Renal cortical epithelial cell (primary cell): ENCODE measurements at regions not wholly inside any gene's neighbourhood (a gene's known extent, or its start where the extent isn't known, plus 50 kb on each side); places are given as distances from the start of the nearest gene placed in this dataset.

ENCODE experiments used
- DNase-seq: peaks from one replicate; pipeline ENCODE4 v3.0.0-alpha.2; 2011; ENCODE audit warnings: low read depth

DNA sequence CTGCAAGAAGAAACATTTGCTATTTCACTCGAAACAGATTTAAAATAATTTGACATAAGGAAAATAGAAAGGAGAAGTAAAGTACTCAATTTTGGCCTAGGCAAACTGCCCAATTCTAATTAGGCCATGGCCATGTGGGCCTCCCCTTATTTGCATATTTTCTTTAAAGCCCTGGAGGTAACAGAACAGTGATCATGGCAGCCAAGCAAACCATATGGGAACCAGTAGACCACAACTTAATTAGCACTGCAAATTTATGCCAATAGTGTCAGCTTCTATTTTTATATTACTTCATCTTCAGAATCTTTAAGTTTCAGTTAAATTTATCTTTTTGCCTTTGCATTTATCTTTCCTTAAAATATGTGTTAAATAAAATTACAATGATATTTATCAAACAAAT lies 63.3 kb upstream of the THSD7A start:
- DNase-seq: no peak

DNA sequence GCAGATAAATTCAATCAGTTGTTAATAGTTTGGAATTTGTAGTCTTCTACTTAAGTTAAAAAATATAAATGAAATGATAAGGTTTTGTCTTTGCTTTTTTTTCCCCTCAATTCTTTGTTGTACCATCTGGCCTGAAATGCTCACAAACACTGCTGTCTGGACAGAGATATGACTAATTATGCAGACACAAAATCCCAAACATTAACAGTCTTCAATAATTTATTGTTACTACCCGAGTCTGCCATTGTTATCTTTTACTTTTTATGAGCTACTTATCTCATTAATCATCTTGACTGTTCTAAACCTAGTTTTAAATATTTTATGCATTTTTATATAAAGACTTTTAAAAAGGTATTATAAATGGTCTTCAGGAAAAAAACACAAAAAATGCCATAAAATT lies 64.7 kb upstream of the THSD7A start:
- DNase-seq: no peak

DNA sequence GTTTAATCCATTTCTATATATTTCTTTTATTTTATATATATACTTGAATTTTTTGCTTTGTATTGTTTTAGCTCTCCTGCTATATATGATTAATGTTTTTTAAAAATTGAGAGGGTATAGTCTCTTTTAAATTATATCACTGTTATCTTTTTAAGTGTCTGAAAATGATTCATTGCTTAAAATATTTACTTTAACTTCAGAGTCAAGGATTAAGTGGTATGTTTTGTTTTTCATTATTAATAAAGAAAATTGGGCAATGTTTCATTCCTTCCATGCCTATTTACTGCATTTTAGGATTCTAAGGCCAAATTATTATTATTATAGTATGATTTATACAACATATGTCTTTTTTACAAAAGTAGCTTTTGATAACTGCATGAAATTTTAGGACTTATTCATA lies 67.2 kb upstream of the THSD7A start:
- DNase-seq: no peak

DNA sequence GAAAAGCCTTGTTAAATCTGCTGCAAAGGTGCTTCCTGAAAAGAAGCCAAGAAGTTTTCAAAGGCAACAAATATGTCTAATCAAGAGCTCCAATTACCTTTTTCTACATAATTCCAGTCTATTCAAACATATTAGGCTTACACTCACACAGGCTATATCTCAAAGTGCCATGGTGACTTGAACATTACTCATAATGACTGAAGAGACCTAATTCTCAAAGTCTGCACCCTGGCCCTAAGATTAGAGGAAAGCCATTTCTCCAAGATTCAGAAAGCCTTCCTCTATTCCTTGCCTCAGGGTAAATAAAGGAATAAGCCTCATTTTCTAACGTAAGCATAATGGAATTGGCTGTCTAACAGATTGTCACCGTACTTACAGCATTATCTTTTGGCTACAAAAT lies 78.3 kb upstream of the THSD7A start:
- DNase-seq: no peak

DNA sequence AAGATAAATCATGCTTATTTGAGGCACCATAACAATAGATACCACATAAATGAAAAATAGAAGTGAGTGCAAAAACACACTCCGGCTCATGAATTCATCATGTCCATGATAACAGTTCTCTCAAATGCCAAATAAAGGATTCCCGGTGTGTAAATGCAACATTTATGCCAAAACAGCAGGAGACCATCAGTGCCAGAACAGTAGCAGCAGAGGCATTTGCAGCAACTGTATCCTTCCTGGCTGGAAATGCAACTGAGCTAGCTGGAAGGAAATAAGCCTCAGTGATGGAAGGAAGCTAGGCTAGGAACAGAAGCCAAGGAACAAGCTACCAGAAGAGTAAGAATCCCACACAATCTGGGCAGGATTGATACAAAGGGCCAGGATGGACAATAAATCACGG lies 79.9 kb upstream of the THSD7A start:
- no peak for DNase-seq

DNA sequence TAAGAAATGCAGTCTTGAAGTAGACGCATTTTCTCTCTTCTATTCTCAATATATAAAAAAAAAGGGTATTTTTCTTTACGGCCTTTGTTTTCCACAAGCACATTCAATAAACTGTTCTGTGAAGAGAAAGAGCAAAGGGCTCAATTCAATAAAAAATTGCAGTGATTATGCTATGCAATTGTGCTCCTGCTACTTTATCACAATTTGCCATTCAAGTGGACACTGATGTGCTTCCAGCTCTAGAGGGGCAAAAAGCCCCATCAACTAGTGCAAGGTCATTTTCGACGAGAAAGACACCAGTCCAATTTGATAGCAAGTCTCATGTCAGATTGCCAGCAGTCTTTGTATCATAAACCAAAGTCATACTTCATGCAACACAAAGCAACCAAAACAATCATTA lies 82.6 kb upstream of the THSD7A start:
- DNase-seq: no peak

DNA sequence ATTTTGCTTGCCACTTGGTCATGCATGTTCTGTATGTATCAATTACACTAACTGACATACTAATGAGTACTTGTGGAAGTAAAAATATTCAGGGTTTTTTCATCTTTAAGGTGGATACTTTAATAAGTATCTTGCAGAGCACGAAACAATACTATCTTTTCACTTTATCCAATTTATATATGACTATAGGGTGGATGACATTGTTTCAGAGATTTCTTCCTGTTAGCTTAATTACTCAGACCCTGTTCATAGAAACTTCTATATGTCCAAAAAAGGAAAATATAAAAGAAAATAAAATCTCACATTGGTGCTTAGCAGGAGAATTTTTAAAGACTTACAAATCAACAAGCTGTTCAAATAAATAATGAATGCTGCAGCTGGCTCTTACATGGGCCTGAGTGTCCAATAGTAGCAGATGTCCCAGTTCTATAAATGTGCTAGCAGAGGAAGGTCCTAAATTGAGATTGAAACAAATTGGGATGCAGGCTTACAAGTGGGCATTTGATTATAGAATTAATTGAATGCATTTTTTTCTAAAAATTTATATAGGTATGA lies 91.5 kb upstream of the THSD7A start:
- no peak for DNase-seq

DNA sequence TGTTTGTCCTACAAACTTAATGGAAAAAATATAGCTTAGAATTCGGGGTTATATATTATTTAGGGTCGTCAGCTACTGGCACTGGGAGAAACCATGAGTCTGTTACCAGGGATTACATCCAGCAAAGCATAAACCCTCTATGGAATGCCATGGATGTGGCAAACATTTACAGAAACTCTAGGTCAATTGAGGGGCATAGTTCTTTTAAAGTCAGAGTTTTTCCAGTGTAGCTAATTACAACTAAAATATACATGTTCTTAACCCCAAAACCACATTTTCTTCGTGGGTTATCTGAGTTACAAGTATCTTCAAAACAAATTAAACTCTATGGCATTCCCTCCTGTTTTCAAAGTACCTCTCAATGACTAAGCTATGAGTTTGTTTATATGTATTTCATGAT lies 99.3 kb upstream of the THSD7A start:
- peak; percentile 29 for DNase-seq

DNA sequence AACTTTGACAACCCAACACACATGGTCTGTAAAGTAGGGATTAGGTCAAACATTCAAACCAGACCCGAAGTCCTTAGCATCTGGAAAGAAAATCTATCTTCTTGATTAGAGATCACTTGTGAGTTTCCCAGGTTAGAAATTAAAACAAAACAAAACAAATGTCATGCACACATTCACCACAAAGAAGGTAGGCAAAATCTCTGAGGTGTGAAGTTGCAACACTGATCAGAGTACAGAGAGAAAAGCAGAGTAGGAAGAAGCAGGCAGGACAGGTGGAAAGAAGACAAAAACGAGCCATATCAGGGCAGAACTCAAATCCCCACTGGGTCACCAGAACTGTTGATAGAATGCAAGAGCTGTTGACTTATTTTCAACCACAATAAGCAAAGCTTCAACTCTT lies 102.8 kb upstream of the THSD7A start:
- peak; percentile 51 for DNase-seq

DNA sequence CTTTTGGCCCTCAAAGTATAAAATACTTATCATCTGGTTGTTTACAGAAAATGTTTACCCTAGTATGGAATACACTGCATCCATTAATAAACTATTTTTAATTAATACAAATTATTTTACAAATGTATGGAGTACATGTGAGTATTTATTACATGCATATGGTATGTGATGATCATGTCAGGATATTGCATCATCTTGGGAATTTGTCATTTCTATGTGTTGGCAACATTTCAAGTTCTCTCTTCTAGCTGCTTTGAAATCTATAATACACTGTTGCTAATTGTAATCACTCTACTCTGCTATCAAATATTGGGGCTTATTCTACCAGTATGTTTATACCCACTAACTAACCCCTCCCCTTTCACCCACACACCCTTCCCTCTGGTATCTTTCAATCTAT lies 103.9 kb upstream of the THSD7A start:
- peak; percentile 1 for DNase-seq

DNA sequence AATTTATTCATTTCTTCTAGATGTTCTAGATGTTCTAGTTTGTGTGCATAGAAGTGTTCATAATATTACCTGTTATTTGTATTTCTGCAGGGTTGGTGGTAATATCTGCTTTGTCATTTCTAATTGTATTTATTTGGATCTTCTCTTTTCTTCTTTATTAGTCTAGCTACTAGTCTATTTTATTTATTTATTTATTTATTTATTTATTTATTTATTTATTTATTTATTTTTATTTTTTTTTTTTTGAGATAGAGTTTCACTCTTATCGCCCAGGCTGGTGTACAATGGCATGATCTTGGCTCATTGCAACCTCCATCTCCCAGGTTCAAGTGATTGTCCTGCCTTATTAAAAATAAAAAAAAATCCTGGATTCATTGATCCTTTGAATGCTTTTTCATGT lies 114.8 kb upstream of the THSD7A start:
- no peak for DNase-seq

DNA sequence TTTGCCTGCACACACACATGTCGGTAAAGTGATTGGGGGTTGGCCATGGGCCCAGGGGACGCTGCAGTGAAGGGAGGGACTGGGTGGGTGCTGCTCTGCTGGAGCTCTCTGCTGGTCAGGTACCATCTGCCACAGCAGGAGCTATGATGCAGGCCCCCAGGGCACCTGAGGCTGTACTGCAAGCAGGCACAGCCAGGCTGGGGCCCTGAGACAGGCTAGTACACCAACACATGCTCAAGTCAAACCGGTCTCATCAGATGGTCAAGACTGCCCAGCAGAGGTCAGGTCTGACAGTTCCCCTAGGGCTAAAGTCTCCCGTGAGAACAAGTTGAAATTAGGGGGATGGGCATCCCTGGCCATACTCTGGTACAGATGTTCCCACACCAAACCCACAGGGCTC lies 118.3 kb upstream of the THSD7A start:
- no peak for DNase-seq

DNA sequence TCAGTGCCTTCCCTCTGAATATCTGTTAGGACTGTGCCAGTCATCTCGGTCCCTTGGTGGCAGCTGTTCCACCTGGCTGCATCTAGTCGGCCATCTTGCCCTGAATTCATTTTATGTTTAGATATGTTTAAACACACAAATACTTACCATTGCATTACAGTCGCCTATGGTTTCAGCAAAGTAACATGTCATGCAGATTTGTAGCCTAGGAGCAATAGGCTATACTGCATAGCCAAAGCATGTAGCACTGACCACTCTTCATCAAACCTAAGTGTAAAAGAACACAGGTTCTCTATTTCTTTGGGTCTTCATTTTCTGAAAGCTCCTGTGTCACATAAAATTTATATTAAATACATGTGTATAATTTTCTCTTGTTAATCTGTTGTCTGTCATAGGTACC lies 118.9 kb upstream of the THSD7A start:
- DNase-seq: no peak

DNA sequence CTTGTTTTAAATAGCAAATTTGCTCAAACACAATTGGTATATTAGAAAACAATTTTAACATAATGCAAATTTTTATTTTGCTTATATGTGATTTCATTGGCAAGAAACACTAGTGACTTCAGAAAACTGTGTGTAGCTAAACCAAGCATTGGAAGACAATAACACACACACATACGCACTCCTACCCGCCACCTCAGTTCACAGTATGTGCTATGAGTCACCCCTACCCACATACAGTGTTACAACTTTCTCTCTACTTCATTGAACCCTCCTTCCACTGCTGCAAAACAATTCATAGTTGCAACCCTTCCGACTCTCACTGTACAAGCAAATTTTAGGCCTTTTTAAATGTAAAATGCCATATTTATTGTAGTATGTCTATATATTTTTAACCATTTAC lies 119.9 kb upstream of the THSD7A start:
- DNase-seq: peak; percentile 6

DNA sequence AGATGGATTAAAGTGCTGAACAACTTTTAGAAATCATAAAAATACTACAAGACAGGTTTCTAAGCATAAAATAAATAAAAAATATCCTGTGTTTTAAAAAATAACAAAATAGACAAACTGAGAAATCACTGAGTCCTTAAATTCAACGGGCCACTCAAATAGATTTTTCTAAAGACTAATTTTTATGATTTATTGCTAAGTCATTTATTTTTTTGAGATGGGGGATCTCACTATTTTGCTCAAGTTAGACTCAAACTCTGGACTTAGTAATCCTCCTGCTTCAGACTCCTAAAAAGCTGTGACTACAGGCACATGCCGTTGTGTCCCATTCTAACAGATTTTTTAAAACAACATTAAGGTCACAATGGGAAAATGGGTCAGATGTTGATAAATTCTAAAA lies 121.0 kb upstream of the THSD7A start:
- DNase-seq: no peak

DNA sequence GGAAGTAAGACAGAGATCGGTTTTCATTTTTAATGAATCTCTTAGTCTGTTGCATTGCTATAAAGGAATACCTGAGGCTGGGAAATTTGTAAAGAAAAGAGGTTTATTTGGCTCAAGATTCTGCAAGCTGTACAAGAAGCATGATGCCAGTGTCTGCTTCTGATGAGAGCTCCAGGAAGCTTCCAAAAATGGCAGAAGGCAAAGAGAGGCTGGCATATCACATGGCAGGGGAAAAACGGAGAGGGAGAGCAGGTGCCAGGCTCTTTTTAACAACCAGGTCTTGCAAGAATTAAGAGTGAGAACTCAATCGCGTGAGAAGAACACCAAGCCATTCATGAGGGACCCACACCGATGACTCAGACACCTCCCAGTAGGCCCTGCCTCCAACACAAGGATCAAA lies 125.0 kb upstream of the THSD7A start:
- no peak for DNase-seq

DNA sequence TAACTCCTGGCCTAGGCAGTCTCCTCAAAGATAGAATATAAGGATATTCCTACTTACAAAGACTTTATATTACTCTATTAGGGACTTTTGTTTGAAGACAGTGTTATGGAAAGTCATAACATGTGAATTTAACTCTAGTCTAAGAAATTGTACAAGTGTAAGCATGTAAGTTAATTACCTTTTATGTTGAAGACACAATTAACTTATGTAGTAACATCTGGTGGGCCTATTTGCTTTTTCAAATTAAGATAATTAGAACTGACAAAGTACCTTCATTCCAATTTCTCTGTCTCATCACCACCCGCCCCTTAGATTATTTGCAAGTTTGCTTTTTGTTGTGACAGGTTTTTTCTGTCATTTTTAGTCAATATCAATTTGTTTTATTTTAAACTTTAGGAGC lies 126.0 kb upstream of the THSD7A start:
- no peak for DNase-seq

DNA sequence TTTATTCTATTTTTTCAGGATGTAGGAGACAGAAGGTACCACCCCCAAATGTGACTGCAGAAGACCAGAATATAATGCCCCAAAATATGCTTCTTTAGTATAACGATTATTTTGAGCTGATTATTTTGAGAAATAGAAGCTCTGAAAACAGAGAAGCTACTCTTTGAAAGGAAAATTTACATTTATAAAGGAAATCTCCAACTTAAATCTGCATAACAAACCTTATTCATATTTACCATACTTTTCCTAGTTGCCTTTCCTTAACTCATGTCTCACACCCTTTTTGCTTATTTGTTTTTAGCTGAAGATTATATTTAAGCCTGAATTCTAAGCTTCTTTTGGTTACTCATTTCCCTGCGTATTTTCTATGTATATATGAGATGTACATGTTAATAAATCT lies 127.1 kb upstream of the THSD7A start:
- DNase-seq: no peak

DNA sequence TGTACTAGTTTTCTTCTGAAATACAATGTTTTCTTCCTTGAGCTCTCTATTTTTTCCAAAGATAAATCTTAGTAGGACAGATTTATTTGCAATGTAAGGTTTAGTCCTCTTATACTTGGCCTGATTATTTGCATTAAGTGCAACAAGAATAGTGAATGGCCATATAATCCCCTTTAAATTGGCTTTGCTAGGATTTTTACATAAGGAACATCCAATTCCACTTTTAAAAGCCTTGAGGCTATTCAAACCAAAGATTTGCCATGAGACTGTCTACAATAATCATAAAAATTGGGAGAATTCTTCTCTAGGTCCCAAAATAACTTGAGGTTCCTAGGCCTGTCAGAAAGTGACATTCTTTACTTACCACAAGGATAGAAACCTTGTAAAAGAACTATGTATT lies 128.6 kb upstream of the THSD7A start:
- no peak for DNase-seq

DNA sequence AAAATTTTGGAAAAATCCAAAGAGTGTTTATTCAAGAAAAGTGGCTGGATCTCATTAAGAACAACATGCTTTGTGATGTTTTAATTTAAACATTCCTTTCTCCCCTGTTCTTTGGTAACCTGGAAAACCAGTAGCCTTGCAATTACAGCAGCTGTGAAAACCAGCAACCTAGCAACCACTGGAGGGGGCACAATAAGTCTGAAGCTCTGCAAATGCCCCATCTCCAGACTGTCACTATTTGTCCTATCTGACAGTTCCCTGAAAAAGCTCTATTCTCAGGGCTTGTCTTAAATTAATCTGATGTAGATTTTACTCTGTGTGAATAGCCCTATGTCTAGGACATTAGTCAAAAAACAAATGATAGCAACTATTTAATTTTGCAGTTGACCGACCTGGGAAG lies 137.6 kb upstream of the THSD7A start:
- no peak for DNase-seq

DNA sequence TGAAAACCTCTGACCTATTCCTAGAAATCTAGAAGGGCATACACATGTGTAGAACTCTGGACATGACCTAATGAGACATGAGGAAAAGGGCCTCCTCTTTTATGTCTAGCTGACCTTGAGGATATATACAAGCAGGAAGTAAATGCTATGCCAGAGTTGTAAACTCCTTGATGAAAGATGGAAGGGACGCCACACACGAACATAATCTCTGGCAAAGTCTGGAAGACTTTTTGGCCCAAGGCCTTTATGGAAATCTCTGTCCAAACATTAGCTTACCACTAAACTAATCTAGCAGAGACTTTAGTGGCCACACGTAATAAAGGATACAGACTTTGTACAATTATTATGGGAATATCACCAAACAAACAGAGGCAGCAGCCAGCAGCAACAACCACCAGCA lies 138.1 kb upstream of the THSD7A start:
- no peak for DNase-seq

DNA sequence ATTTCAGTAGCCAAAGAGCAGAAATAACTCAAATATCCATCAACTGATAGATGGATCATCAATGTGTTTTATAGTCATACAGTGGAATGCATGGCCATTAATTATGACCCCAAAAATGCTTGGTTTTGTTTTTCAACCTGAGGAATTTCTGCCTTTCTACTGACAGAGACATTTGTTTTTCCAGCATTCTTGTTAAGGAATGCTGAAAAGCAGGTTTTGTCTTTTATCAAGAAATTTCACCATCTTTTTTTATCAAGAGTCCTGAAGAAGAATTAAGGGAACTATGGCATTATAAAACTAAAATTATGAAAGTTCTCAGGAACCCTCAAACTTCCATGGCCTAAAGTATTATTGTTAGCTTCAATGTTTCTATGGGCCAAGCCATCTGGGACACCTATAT lies 153.4 kb upstream of the THSD7A start:
- DNase-seq: no peak

DNA sequence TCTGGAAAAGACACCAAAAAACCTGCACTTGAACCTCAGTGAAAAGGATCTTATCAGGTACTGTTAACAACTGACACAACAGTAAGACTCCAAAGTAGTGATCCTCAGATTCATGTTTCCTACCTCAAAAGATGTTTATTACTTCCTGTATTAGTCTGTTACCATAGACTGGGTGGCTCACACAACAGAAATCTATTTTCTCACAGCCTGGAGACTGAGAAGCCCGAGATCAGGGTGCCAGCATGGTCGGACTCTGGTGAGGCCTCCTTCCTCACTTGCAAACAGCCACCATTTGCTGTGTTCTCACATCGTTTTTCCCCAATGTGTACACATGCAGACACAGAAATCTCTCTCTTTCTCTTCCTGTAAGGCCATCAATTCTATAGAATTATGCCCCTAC lies 154.0 kb upstream of the THSD7A start:
- DNase-seq: no peak

DNA sequence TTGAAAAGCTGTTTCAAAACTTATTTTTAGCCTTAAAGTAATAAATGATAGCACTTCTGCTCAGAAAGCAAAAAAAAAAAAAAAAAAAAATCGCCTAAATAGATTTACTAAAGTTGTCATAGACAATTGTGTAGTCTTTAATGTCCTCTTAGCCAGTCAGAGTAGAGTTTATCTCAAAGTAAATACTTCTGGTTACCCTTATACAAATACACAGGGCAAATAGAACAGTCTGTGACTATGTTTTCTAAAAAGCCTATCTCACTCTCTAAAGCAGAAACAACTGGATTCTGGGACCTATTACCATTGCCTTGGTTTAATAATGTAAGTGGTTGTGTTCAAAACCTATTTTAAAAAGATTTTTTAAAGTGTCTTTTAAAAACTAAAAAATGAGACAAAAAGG lies 156.2 kb upstream of the THSD7A start:
- DNase-seq: no peak

DNA sequence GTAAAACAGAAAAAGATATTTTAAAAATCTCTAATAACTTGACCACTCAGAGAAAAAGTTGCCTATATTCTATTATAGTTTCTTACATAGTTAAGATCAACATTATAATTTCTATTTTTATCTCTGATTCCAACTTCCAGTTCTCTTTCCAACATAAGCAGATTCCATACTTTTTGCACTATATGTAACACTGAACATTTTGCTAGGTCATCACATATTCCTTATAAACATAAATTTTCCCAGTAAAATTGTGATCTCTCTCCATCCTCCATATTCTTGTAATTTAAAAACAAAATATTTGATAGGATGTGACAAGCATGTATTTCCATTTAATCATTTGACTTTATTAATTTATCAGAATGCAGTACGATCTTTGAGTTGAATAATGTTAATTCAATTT lies 170.4 kb upstream of the THSD7A start:
- no peak for DNase-seq
